Suprapubic skin (tissue), 4 donors: ENCODE measurements at regions not wholly inside any gene's neighbourhood (a gene's known extent, or its start where the extent isn't known, plus 50 kb on each side); places are given as distances from the start of the nearest gene placed in this dataset.

ENCODE experiments used
- DNase-seq, 2 donors: peaks; one replicate each; pipeline ENCODE4 v3.0.0-alpha.2; 2019; ENCODE audit warnings: low spot score in 2 of 2
- H3K27ac ChIP-seq: fragments of 200-600 bp; sonication (generic); one replicate; pipeline ENCODE4 v1.5.1; 2019
- H3K27me3 ChIP-seq: fragments of 200-600 bp; sonication (generic); one replicate; pipeline ENCODE4 v1.5.1; 2019
- H3K36me3 ChIP-seq: fragments of 200-600 bp; sonication (generic); one replicate; pipeline ENCODE4 v1.5.1; 2019
- H3K4me1 ChIP-seq: fragments of 200-600 bp; sonication (generic); one replicate; pipeline ENCODE4 v1.5.1; 2019
- H3K4me3 ChIP-seq: fragments of 200-600 bp; sonication (generic); one replicate; pipeline ENCODE4 v1.5.1; 2019; ENCODE audit warnings: mild to moderate bottlenecking
- H3K9me3 ChIP-seq: fragments of 200-600 bp; sonication (generic); one replicate; pipeline ENCODE4 v1.5.1; 2019
- CTCF ChIP-seq, 2 donors: fragments of 200-600 bp in 1 of 2; fragments of 450-650 bp in 1 of 2; sonication (generic) in 1 of 2; IDR thresholded peaks; one replicate each; pipeline ENCODE4 v1.5.1; 2016 to 2019; ENCODE audit warnings: antibody characterized with exemption in 2 of 2, mild to moderate bottlenecking in 1 of 2, moderate library complexity in 1 of 2
- EP300 ChIP-seq: sonication (generic); formaldehyde crosslinking; IDR thresholded peaks from one replicate; pipeline ENCODE4 v1.6.1; 2017; ENCODE audit warnings: antibody characterized with exemption
- POLR2A ChIP-seq, 2 donors: fragments of 450-650 bp; IDR thresholded peaks; one replicate each; pipeline ENCODE4 v1.6.1; 2017; ENCODE audit warnings: antibody characterized with exemption in 2 of 2, mild to moderate bottlenecking in 2 of 2, moderate library complexity in 2 of 2
- POLR2AphosphoS5 ChIP-seq, 3 donors: sonication (generic); formaldehyde crosslinking; IDR thresholded peaks; one replicate each; pipeline ENCODE4 v1.6.1; 2017; ENCODE audit warnings: antibody characterized with exemption in 3 of 3
- WGBS: methylation state at CpG from one replicate; pipeline ENCODE4 v1.1.5; 2018; 5-methylcytosine and 5-hydroxymethylcytosine counted together

- H3K9me3 ChIP-seq = peaks cover 6% of the 10 kb centered on the region
- H3K36me3 ChIP-seq = no peaks in the 10 kb centered on the region
- TF ChIP-seq CTCF (IDR thresholded peaks at IDR 0.05) (no peak), POLR2AphosphoS5 (IDR thresholded peaks at IDR 0.05) (no peak), POLR2A (IDR thresholded peaks at IDR 0.05) (no peak), EP300 (no peak)
- WGBS = 37% methylated on average over 5 of the region's 5 CpGs
- H3K4me1 ChIP-seq = no peaks in the 10 kb centered on the region
- H3K27me3 ChIP-seq = no peaks in the 10 kb centered on the region
- H3K27ac ChIP-seq = no peak overlapping the region
- DNase-seq = no peak
- no peak overlapping the region for H3K4me3 ChIP-seq
Measured at GRCh38 chr11:37788141-37788877, 1190.3 kb upstream of the RAG2 start.

- no peaks in the 10 kb centered on the region for H3K36me3 ChIP-seq
- DNase-seq = no peak
- no peaks in the 10 kb centered on the region for H3K4me1 ChIP-seq
- WGBS = 26% methylated on average over 1 of the region's 1 CpG
- no peak overlapping the region for H3K4me3 ChIP-seq
- H3K27me3 ChIP-seq = no peaks in the 10 kb centered on the region
- no peak overlapping the region for H3K27ac ChIP-seq
- H3K9me3 ChIP-seq = peaks cover 12% of the 10 kb centered on the region
- no peak for TF ChIP-seq EP300
- TF ChIP-seq POLR2AphosphoS5 (IDR thresholded peaks at IDR 0.05) = no peak
- no peak for TF ChIP-seq POLR2A (IDR thresholded peaks at IDR 0.05)
- TF ChIP-seq CTCF (IDR thresholded peaks at IDR 0.05) = no peak
Measured at GRCh38 chr11:37786214-37786755, 1188.2 kb upstream of the RAG2 start.

GRCh38 chr11:37774441-37774840 is 1176.4 kb upstream of the RAG2 start:
- 94% methylated on average over 8 of the region's 8 CpGs for WGBS
- no peak overlapping the region for H3K4me3 ChIP-seq
- TF ChIP-seq EP300 = no peak
- TF ChIP-seq POLR2A (IDR thresholded peaks at IDR 0.05) = no peak
- no peak for TF ChIP-seq CTCF (IDR thresholded peaks at IDR 0.05)
- no peak for TF ChIP-seq POLR2AphosphoS5 (IDR thresholded peaks at IDR 0.05)
- H3K27ac ChIP-seq = no peak overlapping the region
- no peaks in the 10 kb centered on the region for H3K4me1 ChIP-seq
- H3K9me3 ChIP-seq = peaks cover 3% of the 10 kb centered on the region
- H3K27me3 ChIP-seq = no peaks in the 10 kb centered on the region
- H3K36me3 ChIP-seq = no peaks in the 10 kb centered on the region
- DNase-seq = no peak

DNA sequence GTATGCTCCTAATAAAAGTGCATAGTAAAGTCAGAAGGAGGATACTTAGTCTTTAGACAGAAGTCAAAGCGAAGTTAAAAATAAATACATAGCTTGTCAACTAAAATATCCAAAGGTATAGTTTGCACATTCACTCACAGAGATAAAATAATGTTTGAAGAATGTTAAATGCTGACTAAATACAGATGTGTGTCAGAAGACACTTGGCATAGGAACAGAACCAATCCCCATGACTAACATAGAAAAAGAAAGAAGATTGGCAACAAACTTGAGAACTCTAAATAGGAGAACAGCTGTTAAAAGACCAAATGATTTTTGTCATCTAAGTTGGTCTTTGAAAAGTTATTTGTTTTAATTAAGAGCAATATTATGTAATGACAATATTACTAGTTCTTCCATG is 1172.1 kb upstream of the RAG2 start:
- Histone ChIP-seq H3K9me3 (peaks cover 3% of the 10 kb centered on the region), H3K4me1 (no peaks in the 10 kb centered on the region), H3K27me3 (no peaks in the 10 kb centered on the region), H3K4me3 (no peak overlapping the region), H3K36me3 (no peaks in the 10 kb centered on the region), H3K27ac (no peak overlapping the region)
- TF ChIP-seq CTCF (IDR thresholded peaks at IDR 0.05) (no peak), POLR2AphosphoS5 (IDR thresholded peaks at IDR 0.05) (no peak), POLR2A (IDR thresholded peaks at IDR 0.05) (no peak), EP300 (no peak)
- 65% methylated on average over 1 of the region's 1 CpG for WGBS
- DNase-seq = no peak

DNA sequence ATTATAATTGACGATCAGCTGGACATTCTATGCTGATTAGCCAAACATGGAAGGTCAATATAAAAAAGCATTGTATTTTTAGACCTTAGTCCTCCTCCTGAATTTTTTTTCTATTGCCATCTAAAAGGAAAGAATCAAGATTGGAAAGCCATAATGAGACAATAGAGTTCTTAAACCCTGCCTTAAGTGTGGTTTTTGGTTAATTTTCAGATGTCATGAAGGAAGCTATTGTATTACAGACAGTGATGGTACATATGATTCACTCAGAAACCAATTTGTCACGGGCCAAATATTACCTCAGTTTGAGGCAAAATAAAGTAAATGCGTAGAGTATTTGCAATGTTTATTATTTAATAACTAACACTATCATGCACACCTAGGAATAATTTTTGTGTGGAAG is 1164.0 kb upstream of the RAG2 start:
- no peaks in the 10 kb centered on the region for H3K27me3 ChIP-seq
- no peak overlapping the region for H3K27ac ChIP-seq
- H3K9me3 ChIP-seq = no peaks in the 10 kb centered on the region
- no peak for DNase-seq
- no peaks in the 10 kb centered on the region for H3K4me1 ChIP-seq
- no peaks in the 10 kb centered on the region for H3K36me3 ChIP-seq
- WGBS = 79% methylated on average over 3 of the region's 3 CpGs
- no peak overlapping the region for H3K4me3 ChIP-seq
- TF ChIP-seq EP300 (no peak), CTCF (IDR thresholded peaks at IDR 0.05) (no peak), POLR2AphosphoS5 (IDR thresholded peaks at IDR 0.05) (no peak), POLR2A (IDR thresholded peaks at IDR 0.05) (no peak)
